K562 (cell line): ENCODE measurements at regions not wholly inside any gene's neighbourhood (a gene's known extent, or its start where the extent isn't known, plus 50 kb on each side); places are given as distances from the start of the nearest gene placed in this dataset.
A peak's percentile ranks its signal among the peaks of the same experiment; 100 is the strongest.

Experiments used
- ARID4B ChIP-seq: sonication (generic); formaldehyde crosslinking; IDR thresholded peaks from 2 replicates; pipeline ENCODE4 v1.8.0; 2022; ENCODE audit warnings: mild to moderate bottlenecking, missing genetic modification reagents
- ILF3 ChIP-seq: fragments of 450-650 bp; IDR thresholded peaks from 2 replicates; pipeline ENCODE4 v1.6.1; 2018; ENCODE audit warnings: antibody characterized with exemption, mild to moderate bottlenecking, moderate library complexity, borderline replicate concordance
- MGA ChIP-seq: fragments of 450-650 bp; IDR thresholded peaks from 2 replicates; pipeline ENCODE4 v1.6.1; 2016; ENCODE audit warnings: mild to moderate bottlenecking, moderate library complexity
- NR1H2 ChIP-seq: sonication (generic); formaldehyde crosslinking; IDR thresholded peaks from 2 replicates; pipeline ENCODE4 v1.4.0; 2020; ENCODE audit warnings: mild to moderate bottlenecking, missing genetic modification reagents
- SMARCE1 ChIP-seq: fragments of 450-650 bp; IDR thresholded peaks from 2 replicates; pipeline ENCODE4 v1.7.1; 2016; ENCODE audit warnings: mild to moderate bottlenecking
- YY1 ChIP-seq, 3 experiments: IDR thresholded peaks; 2 replicates each; pipeline ENCODE4 v1.6.1; 2011; ENCODE audit warnings: low read length in 2 of 3, mild to moderate bottlenecking in 2 of 3, moderate library complexity in 2 of 3, borderline replicate concordance in 1 of 3, control low read depth in 1 of 3, low read depth in 1 of 3; ENCODE audit not compliant: insufficient read depth in 3 of 3, insufficient replicate concordance in 2 of 3, control insufficient read depth in 1 of 3, insufficient read length in 1 of 3; ENCODE audit errors: extremely low read depth in 1 of 3
- ZBTB9 ChIP-seq: fragments of 450-650 bp; formaldehyde crosslinking; IDR thresholded peaks from 2 replicates; pipeline ENCODE4 v1.4.0; 2020; ENCODE audit warnings: mild to moderate bottlenecking, moderate library complexity
- ZC3H11A ChIP-seq: IDR thresholded peaks from 2 replicates; pipeline ENCODE4 v1.6.1; 2012; ENCODE audit warnings: low read depth, low read length, improper control_type of control experiment
- ZC3H8 ChIP-seq: fragments of 450-650 bp; IDR thresholded peaks from 2 replicates; pipeline ENCODE4 v1.6.1; 2017
- ZNF41 ChIP-seq: fragments of 250-450 bp; sonication (Bioruptor Pico); conservative IDR thresholded peaks from 2 replicates; pipeline ENCODE4 v1.4.0; 2020; ENCODE audit warnings: mild to moderate bottlenecking

GRCh38 chr2:126994340-126994777 is 95.7 kb downstream of the TEX51 start (continued):
- TF ChIP-seq MGA (no peak), ZBTB9 (CRISPR knock-in tag) (no peak), SMARCE1 (peak; percentile 79), ZC3H8 (no peak), ILF3 (no peak), ZNF41 (CRISPR knock-in tag) (no peak), ZC3H11A (no peak), NR1H2 (CRISPR knock-in tag) (no peak), ARID4B (CRISPR knock-in tag) (no peak), YY1 (IDR thresholded peaks at IDR 0.05; ENCODE audit: borderline replicate concordance in 1 of 3, control insufficient read depth in 1 of 3, extremely low read depth in 1 of 3, insufficient read depth in 3 of 3, insufficient read length in 1 of 3, insufficient replicate concordance in 2 of 3, low read depth in 1 of 3, low read length in 2 of 3) (no peak)
